ENCODE measurements at regions not wholly inside any gene's neighbourhood (a gene's known extent, or its start where the extent isn't known, plus 50 kb on each side); places are given as distances from the start of the nearest gene placed in this dataset.

DNA sequence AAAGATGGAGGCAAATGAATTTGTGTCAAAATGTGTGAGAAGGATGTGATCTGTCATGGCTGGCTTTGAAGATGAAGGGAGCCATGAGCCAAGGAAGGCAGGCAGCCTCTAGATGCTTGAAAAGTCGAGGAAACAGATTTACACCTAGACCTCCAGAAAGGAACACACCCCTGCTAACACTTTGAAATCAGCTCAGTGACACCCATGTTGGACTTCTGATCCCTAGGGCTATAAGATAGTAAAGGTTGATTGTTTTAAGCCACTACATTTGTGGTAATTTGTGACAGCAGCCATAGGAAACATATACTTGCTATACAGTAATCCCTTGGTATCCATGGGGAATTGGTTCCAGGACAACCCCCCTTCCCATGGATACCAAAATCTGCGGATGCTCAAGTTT, 80.5 kb upstream of the DYRK2 start (continued):
- TF ChIP-seq GABPA (IDR thresholded peaks at IDR 0.05 in 1 of 2, conservative IDR thresholded peaks at IDR 0.05 in 1 of 2) (no peak), RAD21 (IDR thresholded peaks at IDR 0.05) (no peak), EGR1 (IDR thresholded peaks at IDR 0.05; ENCODE audit: low read depth in 2 of 2) (no peak), MAX (IDR thresholded peaks at IDR 0.05) (no peak), NR2F2 (IDR thresholded peaks at IDR 0.05) (no peak), RXRA (IDR thresholded peaks at IDR 0.05) (no peak)
- TF ChIP-seq, protein P1, sequence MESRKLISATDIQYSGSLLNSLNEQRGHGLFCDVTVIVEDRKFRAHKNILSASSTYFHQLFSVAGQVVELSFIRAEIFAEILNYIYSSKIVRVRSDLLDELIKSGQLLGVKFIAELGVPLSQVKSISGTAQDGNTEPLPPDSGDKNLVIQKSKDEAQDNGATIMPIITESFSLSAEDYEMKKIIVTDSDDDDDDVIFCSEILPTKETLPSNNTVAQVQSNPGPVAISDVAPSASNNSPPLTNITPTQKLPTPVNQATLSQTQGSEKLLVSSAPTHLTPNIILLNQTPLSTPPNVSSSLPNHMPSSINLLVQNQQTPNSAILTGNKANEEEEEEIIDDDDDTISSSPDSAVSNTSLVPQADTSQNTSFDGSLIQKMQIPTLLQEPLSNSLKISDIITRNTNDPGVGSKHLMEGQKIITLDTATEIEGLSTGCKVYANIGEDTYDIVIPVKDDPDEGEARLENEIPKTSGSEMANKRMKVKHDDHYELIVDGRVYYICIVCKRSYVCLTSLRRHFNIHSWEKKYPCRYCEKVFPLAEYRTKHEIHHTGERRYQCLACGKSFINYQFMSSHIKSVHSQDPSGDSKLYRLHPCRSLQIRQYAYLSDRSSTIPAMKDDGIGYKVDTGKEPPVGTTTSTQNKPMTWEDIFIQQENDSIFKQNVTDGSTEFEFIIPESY (IDR thresholded peaks at IDR 0.05) = no peak

DNA sequence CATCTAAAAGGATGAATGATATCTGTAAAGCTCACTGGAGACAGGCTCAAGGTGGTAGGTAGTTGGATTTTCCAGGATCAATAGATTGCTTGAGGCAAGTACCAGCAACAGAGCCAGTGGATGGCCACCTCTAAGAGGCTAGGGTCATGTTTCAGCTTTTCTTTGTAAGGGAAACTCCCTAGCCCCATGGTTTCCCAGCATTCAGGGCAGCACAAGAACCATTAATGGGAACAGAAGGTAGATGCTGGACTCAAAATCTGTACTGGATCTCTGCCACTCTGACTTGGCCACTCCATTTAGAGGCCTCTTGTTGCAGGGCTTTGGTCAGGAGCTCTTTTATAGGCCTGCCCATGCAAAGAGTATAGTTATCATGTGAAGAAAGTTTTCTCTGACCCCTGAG, 76.1 kb upstream of the DYRK2 start:
- Histone ChIP-seq H3K27me3 (ENCODE audit: control insufficient read depth in 4 of 4, insufficient read depth in 4 of 4, low read length in 3 of 4) (no peaks in the 10 kb centered on the region), H3K4me3 (ENCODE audit: low read depth in 1 of 3, low read length in 3 of 3) (no peak overlapping the region), H3K9me3 (ENCODE audit: control insufficient read depth in 4 of 4, low read length in 3 of 4) (peaks cover 0 to 2% (median 0%) of the 10 kb centered on the region in 4 donors), H3K36me3 (ENCODE audit: control insufficient read depth in 4 of 4, insufficient read depth in 3 of 4, low read depth in 1 of 4, low read length in 3 of 4) (no peaks in the 10 kb centered on the region), H3K4me1 (ENCODE audit: control insufficient read depth in 4 of 4, insufficient read depth in 4 of 4, low read length in 3 of 4) (no peaks in the 10 kb centered on the region), H3K27ac (ENCODE audit: low read depth in 1 of 2, low read length in 2 of 2) (no peak overlapping the region), H3K9ac (ENCODE audit: low read depth in 1 of 2, low read length in 2 of 2) (no peak overlapping the region)
- TF ChIP-seq YY1 (IDR thresholded peaks at IDR 0.05) (no peak), TAF1 (conservative IDR thresholded peaks at IDR 0.05) (no peak)
- no peak for DNase-seq (ENCODE audit: low spot score)

GRCh38 chr12:67573566-67573965, 75.0 kb upstream of the DYRK2 start:
- H3K9ac ChIP-seq (ENCODE audit: low read depth in 1 of 2, low read length in 2 of 2) = no peak overlapping the region
- DNase-seq (ENCODE audit: low spot score) = no peak
- H3K27ac ChIP-seq (ENCODE audit: low read depth in 1 of 2, low read length in 2 of 2) = no peak overlapping the region
- H3K27me3 ChIP-seq (ENCODE audit: control insufficient read depth in 4 of 4, insufficient read depth in 4 of 4, low read length in 3 of 4) = no peaks in the 10 kb centered on the region
- H3K36me3 ChIP-seq (ENCODE audit: control insufficient read depth in 4 of 4, insufficient read depth in 3 of 4, low read depth in 1 of 4, low read length in 3 of 4) = no peaks in the 10 kb centered on the region
- H3K9me3 ChIP-seq (ENCODE audit: control insufficient read depth in 4 of 4, low read length in 3 of 4) = no peaks in the 10 kb centered on the region
- WGBS = 92% methylated on average over 4 of the region's 4 CpGs
- H3K4me1 ChIP-seq (ENCODE audit: control insufficient read depth in 4 of 4, insufficient read depth in 4 of 4, low read length in 3 of 4) = no peaks in the 10 kb centered on the region
- no peak for TF ChIP-seq YY1 (IDR thresholded peaks at IDR 0.05)
- TF ChIP-seq GABPA (IDR thresholded peaks at IDR 0.05 in 1 of 2, conservative IDR thresholded peaks at IDR 0.05 in 1 of 2) = no peak
- TF ChIP-seq REST (IDR thresholded peaks at IDR 0.05) = no peak
- no peak for TF ChIP-seq RXRA (IDR thresholded peaks at IDR 0.05)
- no peak for TF ChIP-seq FOXA2 (IDR thresholded peaks at IDR 0.05)
- TF ChIP-seq JUND (IDR thresholded peaks at IDR 0.05) = no peak
- no peak for TF ChIP-seq FOXA1 (IDR thresholded peaks at IDR 0.05)
- TF ChIP-seq SP1 (IDR thresholded peaks at IDR 0.05) = no peak
- TF ChIP-seq TAF1 (conservative IDR thresholded peaks at IDR 0.05) = no peak
- TF ChIP-seq, protein P2, sequence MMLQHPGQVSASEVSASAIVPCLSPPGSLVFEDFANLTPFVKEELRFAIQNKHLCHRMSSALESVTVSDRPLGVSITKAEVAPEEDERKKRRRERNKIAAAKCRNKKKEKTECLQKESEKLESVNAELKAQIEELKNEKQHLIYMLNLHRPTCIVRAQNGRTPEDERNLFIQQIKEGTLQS (IDR thresholded peaks at IDR 0.05) = no peak
- TF ChIP-seq MAX (IDR thresholded peaks at IDR 0.05) = no peak
- no peak for TF ChIP-seq RAD21 (IDR thresholded peaks at IDR 0.05)
- TF ChIP-seq EGR1 (IDR thresholded peaks at IDR 0.05; ENCODE audit: low read depth in 2 of 2) = no peak
- no peak for TF ChIP-seq NR2F2 (IDR thresholded peaks at IDR 0.05)
- no peak for TF ChIP-seq HNF4A (conservative IDR thresholded peaks at IDR 0.05)
- TF ChIP-seq, protein P1 (IDR thresholded peaks at IDR 0.05) = no peak
- no peak for TF ChIP-seq HNF4G (IDR thresholded peaks at IDR 0.05)
- no peak overlapping the region for H3K4me3 ChIP-seq (ENCODE audit: low read depth in 1 of 3, low read length in 3 of 3)
